CD14-positive monocyte (primary cell): ENCODE measurements at regions not wholly inside any gene's neighbourhood (a gene's known extent, or its start where the extent isn't known, plus 50 kb on each side); places are given as distances from the start of the nearest gene placed in this dataset.

ENCODE experiments used
- DNase-seq, 3 donors: peaks; one replicate each; pipeline ENCODE4 v3.0.0-alpha.2; 2011 to 2022
- H2AFZ ChIP-seq: 2 replicates; pipeline ENCODE4 v1.6.0; 2012; ENCODE audit warnings: mild to moderate bottlenecking, low read depth, low read length, inconsistent platforms; ENCODE audit not compliant: insufficient read depth, poor library complexity, severe bottlenecking
- H3K27ac ChIP-seq, 2 donors: 1 replicate in 1 of 2; 2 replicates in 1 of 2; pipeline ENCODE4 v1.5.1; 2012 to 2013; ENCODE audit warnings: low read length in 2 of 2, control low read depth in 1 of 2, inconsistent platforms in 1 of 2, low read depth in 1 of 2, mild to moderate bottlenecking in 1 of 2
- H3K27me3 ChIP-seq, 2 donors: one replicate each; pipeline versions ENCODE4 v1.6.0 to v1.6.1; 2011 to 2013; ENCODE audit warnings: low read length in 2 of 2; ENCODE audit not compliant: control insufficient read depth in 2 of 2, insufficient read depth in 2 of 2
- H3K36me3 ChIP-seq, 2 donors: replicated peaks in 1 of 2; 1 replicate in 1 of 2; 2 replicates in 1 of 2; pipeline versions ENCODE4 v1.5.1 to v1.6.1; 2012 to 2013; ENCODE audit warnings: low read length in 2 of 2, control low read depth in 1 of 2, inconsistent platforms in 1 of 2, mild to moderate bottlenecking in 1 of 2; ENCODE audit not compliant: insufficient read depth in 2 of 2, control insufficient read depth in 1 of 2
- H3K4me1 ChIP-seq, 2 donors: 1 replicate in 1 of 2; 2 replicates in 1 of 2; pipeline versions ENCODE4 v1.5.1 to v1.6.1; 2012 to 2013; ENCODE audit warnings: low read length in 2 of 2, control low read depth in 1 of 2, inconsistent platforms in 1 of 2, mild to moderate bottlenecking in 1 of 2, moderate library complexity in 1 of 2; ENCODE audit not compliant: insufficient read depth in 2 of 2, control insufficient read depth in 1 of 2
- H3K4me2 ChIP-seq: replicated peaks from 2 replicates; pipeline ENCODE3; 2012; ENCODE audit warnings: low read length, moderate library complexity, mild to moderate bottlenecking; ENCODE audit not compliant: poor library complexity, severe bottlenecking; ENCODE audit errors: extremely low read depth
- H3K4me3 ChIP-seq, 3 experiments: fragments of 200-600 bp in 1 of 3; sonication (generic) in 1 of 3; replicated peaks in 1 of 3; 1 replicate in 2 of 3; 2 replicates in 1 of 3; pipeline ENCODE4 v1.5.1; 2011 to 2013; ENCODE audit warnings: low read length in 3 of 3, mild to moderate bottlenecking in 3 of 3, control low read depth in 2 of 3, low read depth in 2 of 3, inconsistent platforms in 1 of 3, moderate library complexity in 1 of 3
- H3K79me2 ChIP-seq: 2 replicates; pipeline ENCODE4 v1.6.0; 2012; ENCODE audit warnings: mild to moderate bottlenecking, control low read depth, inconsistent platforms, low read length, moderate library complexity; ENCODE audit not compliant: insufficient read depth
- H3K9ac ChIP-seq: 2 replicates; pipeline ENCODE4 v1.6.0; 2017; ENCODE audit warnings: low read length, mild to moderate bottlenecking; ENCODE audit not compliant: insufficient read depth, poor library complexity, severe bottlenecking
- H3K9me3 ChIP-seq, 2 donors: replicated peaks in 1 of 2; 1 replicate in 1 of 2; 2 replicates in 1 of 2; pipeline versions ENCODE4 v1.5.1 to v1.6.1; 2012 to 2013; ENCODE audit warnings: low read length in 2 of 2, control low read depth in 1 of 2; ENCODE audit not compliant: control insufficient read depth in 1 of 2, insufficient read depth in 1 of 2
- H4K20me1 ChIP-seq: 2 replicates; pipeline ENCODE4 v1.6.0; 2012; ENCODE audit warnings: mild to moderate bottlenecking, low read length, control low read depth, moderate library complexity; ENCODE audit not compliant: insufficient read depth
- H3K27ac Mint-ChIP-seq, 7 donors: one replicate each; pipeline ENCODE4 v1.8.0; 2020; ENCODE audit warnings: mild to moderate bottlenecking in 7 of 7, mixed read lengths in 7 of 7, moderate library complexity in 6 of 7, inconsistent platforms in 2 of 7
- H3K27me3 Mint-ChIP-seq, 3 donors: one replicate each; pipeline ENCODE4 v1.8.0; 2021 to 2022; ENCODE audit warnings: low read depth in 3 of 3, mild to moderate bottlenecking in 3 of 3, mixed read lengths in 3 of 3, moderate library complexity in 3 of 3, inconsistent platforms in 1 of 3
- H3K36me3 Mint-ChIP-seq, 2 donors: one replicate each; pipeline ENCODE4 v1.8.0; 2020; ENCODE audit warnings: mixed read lengths in 2 of 2, inconsistent platforms in 1 of 2, mild to moderate bottlenecking in 1 of 2
- H3K4me1 Mint-ChIP-seq: one replicate; pipeline ENCODE4 v1.8.0; 2020; ENCODE audit warnings: mild to moderate bottlenecking, mixed read lengths
- H3K4me3 Mint-ChIP-seq, 2 donors: one replicate each; pipeline ENCODE4 v1.8.0; 2020; ENCODE audit warnings: mild to moderate bottlenecking in 2 of 2, mixed read lengths in 2 of 2, moderate library complexity in 1 of 2
- H3K9me3 Mint-ChIP-seq, 7 donors: one replicate each; pipeline ENCODE4 v1.8.0; 2020 to 2022; ENCODE audit warnings: mixed read lengths in 7 of 7, mild to moderate bottlenecking in 6 of 7, moderate library complexity in 6 of 7, inconsistent platforms in 2 of 7
- CTCF ChIP-seq: fragments of 200-600 bp; IDR thresholded peaks from one replicate; pipeline ENCODE4 v1.8.0; 2022; ENCODE audit warnings: antibody characterized with exemption, mild to moderate bottlenecking
- WGBS: methylation state at CpG from one replicate; pipeline ENCODE4 v1.1.5; 2013; ENCODE audit warnings: missing lambda C conversion rate; ENCODE audit not compliant: insufficient coverage; 5-methylcytosine and 5-hydroxymethylcytosine counted together
- intact Hi-C, 2 donors: fragments of 100-400 bp; cut with micrococcal nuclease; formaldehyde crosslinking; loops; one replicate each; pipeline versions ENCODE4 v1.15.0 to v1.15.1; 2023

- Mint-ChIP-seq H3K36me3 (no peaks in the 10 kb centered on the region), H3K4me1 (no peaks in the 10 kb centered on the region), H3K27ac (no peak overlapping the region), H3K27me3 (peaks cover 0 to 3% (median 0%) of the 10 kb centered on the region in 3 donors), H3K4me3 (no peak overlapping the region), H3K9me3 (peaks cover 4 to 19% (median 9%) of the 10 kb centered on the region in 7 donors)
- Histone ChIP-seq H3K79me2 (no peaks in the 10 kb centered on the region), H2AFZ (no peak overlapping the region), H3K9ac (no peak overlapping the region), H3K27me3 (no peaks in the 10 kb centered on the region), H3K36me3 (no peaks in the 10 kb centered on the region), H3K4me1 (no peaks in the 10 kb centered on the region), H3K4me3 (no peak overlapping the region), H3K9me3 (peaks cover 11 to 31% of the 10 kb centered on the region in 2 donors), H4K20me1 (no peaks in the 10 kb centered on the region), H3K27ac (no peak overlapping the region), H3K4me2 (no peak overlapping the region)
- DNase-seq = no peak
- WGBS = 25% methylated on average over 2 of the region's 2 CpGs
- intact Hi-C loops = no loop called here
- TF ChIP-seq CTCF = no peak
These were observed 158.3 kb downstream of the SPCS3 start for GRCh38 chr4:176478076-176478475.

DNA sequence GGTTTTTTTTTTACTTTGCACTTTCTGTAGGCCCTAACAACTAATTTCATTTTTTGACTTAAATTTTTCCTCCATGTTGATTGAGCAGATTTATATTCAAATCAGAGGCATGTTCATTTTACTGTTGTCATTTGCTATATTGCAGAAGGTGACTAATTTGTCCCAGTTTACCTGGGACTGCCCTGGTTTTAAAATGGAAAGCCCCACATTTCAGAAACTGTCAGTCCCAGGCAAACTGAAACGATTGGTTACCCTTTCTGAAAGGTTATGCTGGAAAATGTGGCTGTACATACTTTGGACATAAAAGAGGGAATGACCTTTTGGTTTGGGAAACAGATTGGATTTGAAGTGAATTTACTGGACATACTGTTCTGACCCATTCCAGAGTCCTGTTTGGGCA is 160.0 kb downstream of the SPCS3 start:
- Mint-ChIP-seq H3K4me3 (no peak overlapping the region), H3K36me3 (no peaks in the 10 kb centered on the region), H3K27ac (no peak overlapping the region), H3K27me3 (peaks cover 0 to 3% (median 0%) of the 10 kb centered on the region in 3 donors), H3K4me1 (no peaks in the 10 kb centered on the region), H3K9me3 (peaks cover 4 to 19% (median 9%) of the 10 kb centered on the region in 7 donors)
- no peak overlapping the region for H2AFZ ChIP-seq
- no peak overlapping the region for H3K27ac ChIP-seq
- no peaks in the 10 kb centered on the region for H4K20me1 ChIP-seq
- intact Hi-C loops = no loop called here
- TF ChIP-seq CTCF = no peak
- no peaks in the 10 kb centered on the region for H3K4me1 ChIP-seq
- H3K79me2 ChIP-seq = no peaks in the 10 kb centered on the region
- H3K4me3 ChIP-seq = no peak overlapping the region
- H3K9ac ChIP-seq = no peak overlapping the region
- DNase-seq = no peak
- peaks cover 7 to 31% of the 10 kb centered on the region in 2 donors for H3K9me3 ChIP-seq
- no peaks in the 10 kb centered on the region for H3K27me3 ChIP-seq
- no peaks in the 10 kb centered on the region for H3K36me3 ChIP-seq
- no peak overlapping the region for H3K4me2 ChIP-seq
- 88% methylated on average over 1 of the region's 1 CpG for WGBS
